CD4-positive, alpha-beta T cell (primary cell): ENCODE measurements at regions not wholly inside any gene's neighbourhood (a gene's known extent, or its start where the extent isn't known, plus 50 kb on each side); places are given as distances from the start of the nearest gene placed in this dataset.

ENCODE experiments used
- ATAC-seq: fragments of 200-7000 bp; cut with Tn5 transposase; one replicate; pipeline ENCODE4 v1.10.0; 2022; ENCODE audit warnings: mild to moderate bottlenecking; ENCODE audit not compliant: poor library complexity
- CTCF ChIA-PET: fragments of 350-600 bp; sonication (Branson Sonifier 250); formaldehyde crosslinking; loops from one replicate; lab custom pipeline; 2021; ENCODE audit warnings: antibody characterized with exemption, inconsistent platforms; lab: Charles Lee
- POLR2A ChIA-PET: fragments of 350-600 bp; sonication (Branson Sonifier 250); formaldehyde crosslinking; loops from one replicate; lab custom pipeline; 2021; ENCODE audit warnings: antibody characterized with exemption, inconsistent platforms; lab: Charles Lee
- DNase-seq, 14 experiments: peaks; one replicate each; pipeline ENCODE4 v3.0.0-alpha.2; 2013 to 2020; ENCODE audit warnings: mixed read lengths in 2 of 14
- H3K27ac ChIP-seq, 2 donors: one replicate each; pipeline versions ENCODE4 v1.5.1 to v1.7.0; 2013; ENCODE audit warnings: low read length in 2 of 2, low read depth in 1 of 2, mild to moderate bottlenecking in 1 of 2
- H3K27me3 ChIP-seq, 2 experiments: 1 replicate in 1 of 2; 2 replicates in 1 of 2; pipeline versions ENCODE4 v1.6.1 to v1.7.0; 2013; ENCODE audit warnings: low read length in 2 of 2, control low read depth in 1 of 2, mild to moderate bottlenecking in 1 of 2, moderate library complexity in 1 of 2; ENCODE audit not compliant: insufficient read depth in 2 of 2, control insufficient read depth in 1 of 2
- H3K36me3 ChIP-seq: one replicate; pipeline ENCODE4 v1.6.1; 2013; ENCODE audit warnings: low read length, control low read depth; ENCODE audit not compliant: insufficient read depth
- H3K4me1 ChIP-seq: one replicate; pipeline ENCODE4 v1.6.1; 2013; ENCODE audit warnings: low read length, control low read depth; ENCODE audit not compliant: insufficient read depth
- H3K4me3 ChIP-seq: one replicate; pipeline ENCODE4 v1.5.1; 2013; ENCODE audit warnings: mild to moderate bottlenecking, low read length, moderate library complexity
- H3K9me3 ChIP-seq, 2 experiments: 1 replicate in 1 of 2; 2 replicates in 1 of 2; pipeline versions ENCODE4 v1.6.1 to v1.7.0; 2013; ENCODE audit warnings: low read length in 2 of 2, mild to moderate bottlenecking in 2 of 2, control low read depth in 1 of 2, moderate library complexity in 1 of 2; ENCODE audit not compliant: control insufficient read depth in 1 of 2, insufficient read depth in 1 of 2
- H3K27ac Mint-ChIP-seq: one replicate; pipeline ENCODE4 v1.8.0; 2020; ENCODE audit warnings: mixed read lengths
- H3K27me3 Mint-ChIP-seq: one replicate; pipeline ENCODE4 v1.8.0; 2021; ENCODE audit warnings: mixed read lengths
- H3K36me3 Mint-ChIP-seq: one replicate; pipeline ENCODE4 v1.8.0; 2021; ENCODE audit warnings: low read depth, mixed read lengths
- H3K4me1 Mint-ChIP-seq: one replicate; pipeline ENCODE4 v1.8.0; 2021; ENCODE audit warnings: low read depth, mixed read lengths
- H3K4me3 Mint-ChIP-seq: one replicate; pipeline ENCODE4 v1.8.0; 2020; ENCODE audit warnings: mild to moderate bottlenecking, mixed read lengths
- H3K9me3 Mint-ChIP-seq: one replicate; pipeline ENCODE4 v1.8.0; 2020; ENCODE audit warnings: mixed read lengths
- intact Hi-C, 2 experiments: fragments of 100-400 bp; cut with DNase I in 1 of 2; cut with micrococcal nuclease in 1 of 2; formaldehyde crosslinking; loops; one replicate each; pipeline versions ENCODE4 v1.15.1 to v1.9.0; 2023 to 2025; cut with DNase I, micrococcal nuclease
- TF ChIP-seq, protein P1 (sequence below): fragments of 200-600 bp; IDR thresholded peaks from one replicate; pipeline ENCODE4 v1.8.0; 2022; ENCODE audit warnings: antibody characterized with exemption, mild to moderate bottlenecking

DNA sequence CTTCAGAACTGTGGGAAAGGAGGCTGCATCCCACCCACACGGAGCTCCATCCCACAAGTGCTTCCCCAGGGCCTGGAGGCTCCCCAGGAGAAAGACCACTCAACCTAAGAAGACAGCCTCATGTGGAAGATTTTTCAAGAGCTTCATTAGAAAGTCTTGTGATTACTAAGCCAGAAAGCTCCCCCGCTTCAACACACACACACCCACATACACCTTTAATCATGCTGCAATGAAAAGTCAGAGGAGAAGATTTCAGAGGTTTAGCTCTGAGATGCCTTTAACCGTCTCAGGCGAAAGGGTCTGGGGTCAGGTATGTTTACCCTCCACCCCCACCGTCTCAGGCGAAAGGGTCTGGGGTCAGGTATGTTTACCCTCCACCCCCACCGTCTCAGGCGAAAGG, 634.5 kb upstream of the B3GAT1 start:
- Histone ChIP-seq H3K9me3 (peaks cover 0 to 9% of the 10 kb centered on the region in 2 experiments), H3K36me3 (no peaks in the 10 kb centered on the region), H3K27ac (no peak overlapping the region), H3K4me1 (no peaks in the 10 kb centered on the region), H3K4me3 (no peak overlapping the region), H3K27me3 (peaks cover 0 to 3% of the 10 kb centered on the region in 2 experiments)
- intact Hi-C loops: no loop called here
- Mint-ChIP-seq H3K27me3 (peaks cover 40% of the 10 kb centered on the region), H3K9me3 (no peaks in the 10 kb centered on the region), H3K36me3 (no peaks in the 10 kb centered on the region), H3K4me1 (no peaks in the 10 kb centered on the region), H3K4me3 (no peak overlapping the region), H3K27ac (no peak overlapping the region)
- DNase-seq: no peak
- CTCF ChIA-PET: no interaction called here
- TF ChIP-seq, protein P1, sequence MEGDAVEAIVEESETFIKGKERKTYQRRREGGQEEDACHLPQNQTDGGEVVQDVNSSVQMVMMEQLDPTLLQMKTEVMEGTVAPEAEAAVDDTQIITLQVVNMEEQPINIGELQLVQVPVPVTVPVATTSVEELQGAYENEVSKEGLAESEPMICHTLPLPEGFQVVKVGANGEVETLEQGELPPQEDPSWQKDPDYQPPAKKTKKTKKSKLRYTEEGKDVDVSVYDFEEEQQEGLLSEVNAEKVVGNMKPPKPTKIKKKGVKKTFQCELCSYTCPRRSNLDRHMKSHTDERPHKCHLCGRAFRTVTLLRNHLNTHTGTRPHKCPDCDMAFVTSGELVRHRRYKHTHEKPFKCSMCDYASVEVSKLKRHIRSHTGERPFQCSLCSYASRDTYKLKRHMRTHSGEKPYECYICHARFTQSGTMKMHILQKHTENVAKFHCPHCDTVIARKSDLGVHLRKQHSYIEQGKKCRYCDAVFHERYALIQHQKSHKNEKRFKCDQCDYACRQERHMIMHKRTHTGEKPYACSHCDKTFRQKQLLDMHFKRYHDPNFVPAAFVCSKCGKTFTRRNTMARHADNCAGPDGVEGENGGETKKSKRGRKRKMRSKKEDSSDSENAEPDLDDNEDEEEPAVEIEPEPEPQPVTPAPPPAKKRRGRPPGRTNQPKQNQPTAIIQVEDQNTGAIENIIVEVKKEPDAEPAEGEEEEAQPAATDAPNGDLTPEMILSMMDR: no peak
- ATAC-seq: no peak
- POLR2A ChIA-PET: no interaction called here

DNA sequence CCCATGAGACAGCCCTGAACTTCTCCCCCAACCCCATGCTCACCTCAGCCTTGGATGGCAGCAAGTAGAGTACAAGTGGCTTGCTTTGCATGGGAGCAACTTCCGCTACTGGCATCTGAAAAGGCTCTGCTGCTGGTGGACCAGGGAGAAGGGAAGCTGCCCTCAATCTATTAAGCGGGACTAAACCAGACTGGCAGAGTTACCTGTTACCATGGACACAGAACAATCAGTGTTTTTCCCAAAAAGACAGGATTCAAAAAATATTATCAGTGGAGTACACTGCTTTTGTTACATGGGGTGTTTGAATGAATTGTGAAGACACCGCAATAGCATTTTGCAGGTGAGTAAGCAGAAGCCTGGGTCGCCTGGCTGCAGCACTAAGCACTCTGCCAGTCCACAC, 631.4 kb upstream of the B3GAT1 start:
- Mint-ChIP-seq H3K27me3 (peaks cover 25% of the 10 kb centered on the region), H3K4me1 (no peaks in the 10 kb centered on the region), H3K9me3 (no peaks in the 10 kb centered on the region), H3K4me3 (no peak overlapping the region), H3K36me3 (no peaks in the 10 kb centered on the region), H3K27ac (no peak overlapping the region)
- peaks cover 0 to 21% of the 10 kb centered on the region in 2 experiments for H3K9me3 ChIP-seq
- TF ChIP-seq, protein P1: no peak
- H3K4me3 ChIP-seq: no peak overlapping the region
- peaks cover 0 to 3% of the 10 kb centered on the region in 2 experiments for H3K27me3 ChIP-seq
- ChIA-PET CTCF (no interaction called here), POLR2A (no interaction called here)
- no peak overlapping the region for H3K27ac ChIP-seq
- H3K36me3 ChIP-seq: no peaks in the 10 kb centered on the region
- H3K4me1 ChIP-seq: no peaks in the 10 kb centered on the region
- intact Hi-C loops: no loop called here
- ATAC-seq (no peak), DNase-seq (no peak)

DNA sequence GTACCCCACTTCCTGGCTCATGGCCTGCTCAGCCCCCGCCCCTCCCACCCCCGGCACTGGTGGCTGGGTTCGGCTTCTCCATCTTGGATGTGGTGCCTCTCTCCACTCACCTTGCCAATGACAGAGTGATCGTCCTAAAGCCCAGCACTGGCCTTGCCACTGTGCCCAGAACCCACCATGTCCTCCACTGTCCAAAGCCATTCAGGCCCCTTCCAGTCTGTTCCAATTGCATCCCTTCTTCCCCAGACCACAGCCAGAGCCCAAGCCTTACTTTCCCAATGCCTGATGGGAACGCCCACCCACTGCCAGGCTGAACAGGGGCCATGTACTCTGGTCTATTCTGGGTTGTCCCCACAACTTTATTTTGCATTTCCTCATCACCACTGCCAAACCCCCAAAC, 625.8 kb upstream of the B3GAT1 start:
- Histone ChIP-seq H3K4me3 (no peak overlapping the region), H3K27me3 (peaks cover 2 to 6% of the 10 kb centered on the region in 2 experiments), H3K36me3 (no peaks in the 10 kb centered on the region), H3K9me3 (peaks cover 0 to 21% of the 10 kb centered on the region in 2 experiments), H3K27ac (no peak overlapping the region), H3K4me1 (no peaks in the 10 kb centered on the region)
- no peaks in the 10 kb centered on the region for H3K36me3 Mint-ChIP-seq
- peaks cover 27% of the 10 kb centered on the region for H3K27me3 Mint-ChIP-seq
- H3K4me1 Mint-ChIP-seq: no peaks in the 10 kb centered on the region
- no peak overlapping the region for H3K27ac Mint-ChIP-seq
- ChIA-PET CTCF (no interaction called here), POLR2A (no interaction called here)
- no peaks in the 10 kb centered on the region for H3K9me3 Mint-ChIP-seq
- intact Hi-C loops: no loop called here
- ATAC-seq: no peak
- TF ChIP-seq, protein P1: no peak
- no peak for DNase-seq
- H3K4me3 Mint-ChIP-seq: no peak overlapping the region
